Right lobe of liver (tissue), 6 donors: ENCODE measurements at regions not wholly inside any gene's neighbourhood (a gene's known extent, or its start where the extent isn't known, plus 50 kb on each side); places are given as distances from the start of the nearest gene placed in this dataset.

Source experiments
- ATAC-seq, 4 donors: fragments of 200-7000 bp; cut with Tn5 transposase; one replicate each; pipeline ENCODE4 v1.9.1; 2020; ENCODE audit warnings: mild to moderate bottlenecking in 4 of 4, moderate library complexity in 4 of 4
- DNase-seq, 3 donors: peaks; one replicate each; pipeline ENCODE4 v3.0.0-alpha.2; 2020
- H3K27ac ChIP-seq, 3 donors: fragments of 200-600 bp; one replicate each; pipeline ENCODE4 v1.8.0; 2022
- H3K27me3 ChIP-seq, 2 donors: fragments of 200-600 bp; one replicate each; pipeline ENCODE4 v1.8.0; 2022
- H3K36me3 ChIP-seq, 4 donors: fragments of 200-600 bp; sonication (generic) in 1 of 4; one replicate each; pipeline versions ENCODE4 v1.5.1 to v1.8.0; 2017 to 2022; ENCODE audit warnings: control low read depth in 1 of 4
- H3K4me1 ChIP-seq, 4 donors: fragments of 200-600 bp; sonication (generic) in 1 of 4; one replicate each; pipeline versions ENCODE4 v1.5.1 to v1.8.0; 2017 to 2022; ENCODE audit warnings: control low read depth in 1 of 4
- H3K4me3 ChIP-seq, 3 donors: fragments of 200-600 bp; one replicate each; pipeline ENCODE4 v1.8.0; 2022
- H3K9me3 ChIP-seq, 4 donors: fragments of 200-600 bp; sonication (generic) in 1 of 4; one replicate each; pipeline versions ENCODE4 v1.5.1 to v1.8.0; 2017 to 2022; ENCODE audit warnings: control low read depth in 1 of 4
- POLR2A ChIP-seq: fragments of 450-650 bp; IDR thresholded peaks from one replicate; pipeline ENCODE4 v1.6.1; 2017; ENCODE audit warnings: antibody characterized with exemption, mild to moderate bottlenecking
- WGBS: methylation state at CpG from one replicate; pipeline ENCODE4 v1.1.6; 2018; ENCODE audit warnings: low coverage, low lambda C conversion rate; ENCODE audit not compliant: insufficient coverage; ENCODE audit errors: missing lambda C conversion rate; 5-methylcytosine and 5-hydroxymethylcytosine counted together
- intact Hi-C, 2 donors: fragments of 100-400 bp; cut with DNase I; formaldehyde crosslinking; loops; one replicate each; pipeline versions ENCODE4 v1.11.2 to v1.14.1; 2022
- TF ChIP-seq, protein P1 (sequence below), 4 donors: fragments of 200-600 bp in 3 of 4; fragments of 450-650 bp in 1 of 4; IDR thresholded peaks; one replicate each; pipeline versions ENCODE4 v1.5.1 to v1.8.0; 2016 to 2022; ENCODE audit warnings: antibody characterized with exemption in 4 of 4, mild to moderate bottlenecking in 2 of 4
- donor health status: DM: no; HTN: yes; CAD: no.
- donor health status: DM: no; HTN: no; CAD: no.
- donor health status: DM: no; HTN: no; CAD: no.
- donor health status: DM: no; HTN: yes; CAD: no.
- donor health status: DM: no; HTN: yes; CAD: no.

DNA sequence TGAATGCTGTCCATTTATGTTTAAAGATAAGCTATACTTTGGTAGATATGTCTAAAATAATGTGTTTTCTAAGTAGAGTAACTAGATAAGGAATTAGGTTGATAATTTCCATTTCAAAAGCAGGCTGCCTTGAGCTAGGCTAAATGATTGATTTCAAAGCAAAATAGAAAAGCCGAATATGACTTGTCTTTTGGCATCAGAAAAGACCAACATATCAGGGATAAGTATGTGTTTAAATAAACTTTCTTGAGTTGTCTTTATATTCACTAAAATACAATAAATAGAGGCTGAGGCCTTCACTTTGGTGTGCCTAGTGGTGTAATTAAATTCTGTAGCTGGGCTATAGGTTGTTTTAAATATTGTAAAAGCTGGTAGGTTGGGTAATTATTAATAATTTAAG is 569.0 kb downstream of the TAF11L14 start:
- Histone ChIP-seq H3K4me3 (no peak overlapping the region), H3K27ac (no peak overlapping the region), H3K36me3 (no peaks in the 10 kb centered on the region), H3K27me3 (no peaks in the 10 kb centered on the region), H3K4me1 (peaks cover 0 to 8% (median 0%) of the 10 kb centered on the region in 4 donors), H3K9me3 (no peaks in the 10 kb centered on the region)
- TF ChIP-seq, protein P1, sequence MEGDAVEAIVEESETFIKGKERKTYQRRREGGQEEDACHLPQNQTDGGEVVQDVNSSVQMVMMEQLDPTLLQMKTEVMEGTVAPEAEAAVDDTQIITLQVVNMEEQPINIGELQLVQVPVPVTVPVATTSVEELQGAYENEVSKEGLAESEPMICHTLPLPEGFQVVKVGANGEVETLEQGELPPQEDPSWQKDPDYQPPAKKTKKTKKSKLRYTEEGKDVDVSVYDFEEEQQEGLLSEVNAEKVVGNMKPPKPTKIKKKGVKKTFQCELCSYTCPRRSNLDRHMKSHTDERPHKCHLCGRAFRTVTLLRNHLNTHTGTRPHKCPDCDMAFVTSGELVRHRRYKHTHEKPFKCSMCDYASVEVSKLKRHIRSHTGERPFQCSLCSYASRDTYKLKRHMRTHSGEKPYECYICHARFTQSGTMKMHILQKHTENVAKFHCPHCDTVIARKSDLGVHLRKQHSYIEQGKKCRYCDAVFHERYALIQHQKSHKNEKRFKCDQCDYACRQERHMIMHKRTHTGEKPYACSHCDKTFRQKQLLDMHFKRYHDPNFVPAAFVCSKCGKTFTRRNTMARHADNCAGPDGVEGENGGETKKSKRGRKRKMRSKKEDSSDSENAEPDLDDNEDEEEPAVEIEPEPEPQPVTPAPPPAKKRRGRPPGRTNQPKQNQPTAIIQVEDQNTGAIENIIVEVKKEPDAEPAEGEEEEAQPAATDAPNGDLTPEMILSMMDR (IDR thresholded peaks at IDR 0.05), result no peak
- TF ChIP-seq POLR2A, result no peak
- DNase-seq, result no peak
- intact Hi-C loops, result no loop called here
- 55% methylated on average over 1 of the region's 1 CpG for WGBS
- ATAC-seq, result no peak

DNA sequence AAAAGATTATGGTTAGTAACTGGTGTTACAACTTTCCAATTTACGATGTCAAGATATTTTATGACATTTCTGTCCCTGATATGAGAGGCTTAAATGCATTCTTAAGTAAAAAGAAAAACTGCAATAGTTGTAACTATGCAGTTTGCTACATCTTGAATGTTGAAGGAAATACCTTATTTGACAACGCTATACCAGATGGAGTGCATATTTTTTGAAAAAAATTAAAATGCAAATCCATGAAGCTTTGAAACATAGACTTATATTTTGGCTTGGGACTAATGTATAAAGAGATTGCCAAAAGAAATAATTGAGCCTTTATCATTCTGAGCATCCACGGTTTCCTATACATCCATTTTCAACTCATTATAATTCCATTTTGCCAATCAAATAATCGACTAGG is 579.4 kb downstream of the TAF11L14 start:
- H3K4me3 ChIP-seq, result no peak overlapping the region
- ATAC-seq (no peak), DNase-seq (no peak)
- WGBS, result 60% methylated on average over 4 of the region's 4 CpGs
- H3K27me3 ChIP-seq, result no peaks in the 10 kb centered on the region
- TF ChIP-seq, protein P1 (IDR thresholded peaks at IDR 0.05), result no peak
- TF ChIP-seq POLR2A, result no peak
- H3K36me3 ChIP-seq, result no peaks in the 10 kb centered on the region
- no peaks in the 10 kb centered on the region for H3K4me1 ChIP-seq
- H3K9me3 ChIP-seq, result no peaks in the 10 kb centered on the region
- intact Hi-C loops, result no loop called here
- H3K27ac ChIP-seq, result no peak overlapping the region

DNA sequence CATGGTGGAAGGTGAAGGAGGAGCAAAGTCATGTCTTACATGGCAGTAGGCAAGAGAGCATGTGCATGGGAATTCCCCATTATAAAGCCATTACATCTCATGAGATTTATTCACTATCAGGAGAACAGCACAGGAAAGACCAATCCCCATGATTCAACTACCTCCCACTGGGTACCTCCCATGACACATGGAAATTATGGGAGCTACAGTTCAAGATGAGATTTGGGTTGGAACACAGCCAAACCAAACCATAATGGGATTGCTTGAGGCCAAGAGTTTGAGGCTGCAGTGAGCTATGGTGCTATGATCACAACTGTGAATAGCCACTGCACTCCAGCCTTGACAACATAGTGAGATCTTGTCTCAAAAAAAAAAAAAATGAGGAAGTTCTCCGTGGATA is 581.8 kb downstream of the TAF11L14 start:
- TF ChIP-seq, protein P1 (IDR thresholded peaks at IDR 0.05), result no peak
- TF ChIP-seq POLR2A, result no peak
- no peak overlapping the region for H3K27ac ChIP-seq
- H3K9me3 ChIP-seq, result no peaks in the 10 kb centered on the region
- H3K36me3 ChIP-seq, result no peaks in the 10 kb centered on the region
- ATAC-seq (no peak), DNase-seq (no peak)
- intact Hi-C loops, result no loop called here
- no peak overlapping the region for H3K4me3 ChIP-seq
- H3K27me3 ChIP-seq, result no peaks in the 10 kb centered on the region
- WGBS, result 44% methylated on average over 1 of the region's 1 CpG
- H3K4me1 ChIP-seq, result no peaks in the 10 kb centered on the region

DNA sequence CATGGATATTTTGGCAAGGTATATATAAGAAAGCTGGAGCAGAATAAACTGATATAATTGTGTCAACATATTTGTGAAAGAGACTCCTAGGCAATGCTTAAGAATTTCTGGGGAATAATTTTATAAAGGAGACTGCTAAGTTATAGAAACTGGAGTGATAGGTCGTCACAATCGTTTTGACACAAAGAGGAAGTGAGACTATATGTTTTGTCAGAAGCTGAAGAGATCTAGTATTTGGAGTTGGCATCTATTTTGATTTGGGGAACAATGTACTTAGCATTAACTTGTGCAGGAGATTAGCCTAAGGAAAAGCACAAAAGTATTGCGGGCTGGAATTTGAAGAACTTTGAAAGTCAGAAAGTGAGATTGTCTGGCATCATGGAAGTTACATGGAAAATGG is 582.5 kb downstream of the TAF11L14 start:
- H3K36me3 ChIP-seq, result no peaks in the 10 kb centered on the region
- H3K4me3 ChIP-seq, result no peak overlapping the region
- DNase-seq (no peak), ATAC-seq (no peak)
- intact Hi-C loops, result no loop called here
- WGBS, result 36% methylated on average over 3 of the region's 3 CpGs
- TF ChIP-seq, protein P1 (IDR thresholded peaks at IDR 0.05), result no peak
- TF ChIP-seq POLR2A, result no peak
- H3K27ac ChIP-seq, result no peak overlapping the region
- no peaks in the 10 kb centered on the region for H3K27me3 ChIP-seq
- no peaks in the 10 kb centered on the region for H3K9me3 ChIP-seq
- H3K4me1 ChIP-seq, result no peaks in the 10 kb centered on the region

DNA sequence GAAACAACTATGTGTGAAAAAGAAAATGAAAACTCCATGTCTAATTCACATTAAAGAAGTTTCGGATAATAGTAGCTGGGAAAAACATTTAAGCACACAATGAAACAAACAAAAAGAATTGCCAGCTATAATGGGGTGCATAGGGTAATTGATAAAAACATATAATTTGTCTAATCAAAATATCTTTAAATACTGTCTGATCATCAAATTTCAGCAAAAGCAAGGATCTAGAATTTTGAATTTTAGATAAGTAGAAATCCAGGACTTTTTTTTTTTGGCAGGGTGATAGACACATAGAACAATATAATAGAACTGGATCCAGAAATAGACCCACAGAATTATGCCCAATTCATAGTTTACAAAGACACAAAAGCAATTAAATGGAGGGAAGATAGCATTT is 585.0 kb downstream of the TAF11L14 start:
- Histone ChIP-seq H3K27ac (no peak overlapping the region), H3K36me3 (no peaks in the 10 kb centered on the region), H3K4me3 (no peak overlapping the region), H3K9me3 (no peaks in the 10 kb centered on the region), H3K27me3 (no peaks in the 10 kb centered on the region), H3K4me1 (no peaks in the 10 kb centered on the region)
- 50% methylated on average over 1 of the region's 1 CpG for WGBS
- no peak for ATAC-seq
- intact Hi-C loops, result no loop called here
- TF ChIP-seq, protein P1 (IDR thresholded peaks at IDR 0.05), result no peak
- no peak for TF ChIP-seq POLR2A
- no peak for DNase-seq
